ENCODE measurements at regions not wholly inside any gene's neighbourhood (a gene's known extent, or its start where the extent isn't known, plus 50 kb on each side); places are given as distances from the start of the nearest gene placed in this dataset.
A peak's percentile ranks its signal among the peaks of the same experiment; 100 is the strongest.

DNA sequence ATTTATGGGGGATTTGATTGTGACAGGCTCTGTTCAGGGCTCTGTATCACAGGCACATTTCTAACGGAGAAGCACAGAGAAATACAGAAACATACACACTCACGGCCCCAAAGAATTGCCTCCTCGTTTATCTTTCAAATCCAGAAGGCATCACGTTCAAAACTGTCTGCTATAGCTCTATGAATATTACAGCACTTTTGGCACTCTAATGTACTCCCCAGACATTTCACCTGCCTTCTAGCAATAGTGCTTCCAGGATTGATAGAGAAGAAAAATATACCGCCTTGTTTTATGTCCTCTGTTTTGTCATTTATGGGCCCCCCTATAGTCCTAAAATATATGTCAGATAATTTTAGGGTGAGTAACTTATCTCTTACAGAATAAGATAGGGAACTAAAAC is 947.5 kb downstream of the ANKRD7 start:
- TF ChIP-seq, protein P1, sequence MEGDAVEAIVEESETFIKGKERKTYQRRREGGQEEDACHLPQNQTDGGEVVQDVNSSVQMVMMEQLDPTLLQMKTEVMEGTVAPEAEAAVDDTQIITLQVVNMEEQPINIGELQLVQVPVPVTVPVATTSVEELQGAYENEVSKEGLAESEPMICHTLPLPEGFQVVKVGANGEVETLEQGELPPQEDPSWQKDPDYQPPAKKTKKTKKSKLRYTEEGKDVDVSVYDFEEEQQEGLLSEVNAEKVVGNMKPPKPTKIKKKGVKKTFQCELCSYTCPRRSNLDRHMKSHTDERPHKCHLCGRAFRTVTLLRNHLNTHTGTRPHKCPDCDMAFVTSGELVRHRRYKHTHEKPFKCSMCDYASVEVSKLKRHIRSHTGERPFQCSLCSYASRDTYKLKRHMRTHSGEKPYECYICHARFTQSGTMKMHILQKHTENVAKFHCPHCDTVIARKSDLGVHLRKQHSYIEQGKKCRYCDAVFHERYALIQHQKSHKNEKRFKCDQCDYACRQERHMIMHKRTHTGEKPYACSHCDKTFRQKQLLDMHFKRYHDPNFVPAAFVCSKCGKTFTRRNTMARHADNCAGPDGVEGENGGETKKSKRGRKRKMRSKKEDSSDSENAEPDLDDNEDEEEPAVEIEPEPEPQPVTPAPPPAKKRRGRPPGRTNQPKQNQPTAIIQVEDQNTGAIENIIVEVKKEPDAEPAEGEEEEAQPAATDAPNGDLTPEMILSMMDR (IDR thresholded peaks at IDR 0.05), result no peak
- no peaks in the 10 kb centered on the region for H3K36me3 Mint-ChIP-seq (ENCODE audit: unreplicated experiment)
- H3K9me3 Mint-ChIP-seq (ENCODE audit: unreplicated experiment), result peaks cover 10% of the 10 kb centered on the region
- no peak overlapping the region for H3K4me3 Mint-ChIP-seq (ENCODE audit: unreplicated experiment)
- H3K27me3 Mint-ChIP-seq (ENCODE audit: unreplicated experiment), result no peaks in the 10 kb centered on the region
- DNase-seq (ENCODE audit: extremely low spot score, unreplicated experiment), result no peak
- H3K27ac Mint-ChIP-seq (ENCODE audit: unreplicated experiment), result no peak overlapping the region
- H3K4me1 Mint-ChIP-seq (ENCODE audit: unreplicated experiment), result no peaks in the 10 kb centered on the region

DNA sequence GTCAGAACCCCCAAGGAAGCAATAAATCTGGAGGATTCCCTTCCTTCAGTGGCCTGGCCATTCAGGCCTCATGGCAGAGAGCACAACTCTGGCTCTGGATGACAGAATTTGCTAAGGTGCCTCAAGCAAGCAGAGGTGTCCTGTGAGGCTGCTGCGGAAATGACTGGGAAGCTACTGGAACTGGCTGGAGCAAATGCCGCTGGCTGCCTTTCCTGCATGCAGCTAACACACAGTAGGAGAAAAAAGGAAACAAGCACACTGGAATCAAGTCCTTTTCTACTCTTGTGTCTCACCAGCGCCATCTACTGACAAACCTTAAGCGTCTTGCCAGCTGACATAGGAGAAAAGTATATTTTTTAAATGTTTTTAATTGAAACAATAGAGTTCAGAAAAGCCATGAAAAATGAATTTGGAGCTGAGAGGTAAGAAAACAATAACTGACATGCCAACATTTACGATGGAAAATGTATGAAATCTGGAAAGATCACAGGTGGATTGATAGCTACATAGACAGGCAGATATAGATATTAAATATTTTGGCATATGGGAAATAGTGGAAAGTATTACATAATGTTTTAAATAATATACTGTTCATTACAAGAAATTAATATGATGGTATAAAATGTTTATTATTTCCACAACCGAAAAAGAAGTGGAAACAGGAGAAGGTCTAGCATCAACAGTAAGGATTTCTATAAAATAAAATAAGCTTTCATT is 951.6 kb downstream of the ANKRD7 start:
- Mint-ChIP-seq H3K4me3 (ENCODE audit: unreplicated experiment) (no peak overlapping the region), H3K36me3 (ENCODE audit: unreplicated experiment) (no peaks in the 10 kb centered on the region), H3K27ac (ENCODE audit: unreplicated experiment) (no peak overlapping the region), H3K27me3 (ENCODE audit: unreplicated experiment) (no peaks in the 10 kb centered on the region), H3K4me1 (ENCODE audit: unreplicated experiment) (no peaks in the 10 kb centered on the region), H3K9me3 (ENCODE audit: unreplicated experiment) (no peaks in the 10 kb centered on the region)
- TF ChIP-seq, protein P1 (IDR thresholded peaks at IDR 0.05), result peak; percentile 89
- no peak for DNase-seq (ENCODE audit: extremely low spot score, unreplicated experiment)

- DNase-seq (ENCODE audit: extremely low spot score, unreplicated experiment), result no peak
- no peak overlapping the region for H3K27ac Mint-ChIP-seq (ENCODE audit: unreplicated experiment)
- TF ChIP-seq, protein P1 (IDR thresholded peaks at IDR 0.05), result no peak
- no peaks in the 10 kb centered on the region for H3K36me3 Mint-ChIP-seq (ENCODE audit: unreplicated experiment)
- H3K9me3 Mint-ChIP-seq (ENCODE audit: unreplicated experiment), result peaks cover 4% of the 10 kb centered on the region
- H3K4me3 Mint-ChIP-seq (ENCODE audit: unreplicated experiment), result no peak overlapping the region
- H3K4me1 Mint-ChIP-seq (ENCODE audit: unreplicated experiment), result no peaks in the 10 kb centered on the region
- H3K27me3 Mint-ChIP-seq (ENCODE audit: unreplicated experiment), result no peaks in the 10 kb centered on the region
Observed at GRCh38 chr7:119177863-119178262, 953.4 kb downstream of the ANKRD7 start.

DNA sequence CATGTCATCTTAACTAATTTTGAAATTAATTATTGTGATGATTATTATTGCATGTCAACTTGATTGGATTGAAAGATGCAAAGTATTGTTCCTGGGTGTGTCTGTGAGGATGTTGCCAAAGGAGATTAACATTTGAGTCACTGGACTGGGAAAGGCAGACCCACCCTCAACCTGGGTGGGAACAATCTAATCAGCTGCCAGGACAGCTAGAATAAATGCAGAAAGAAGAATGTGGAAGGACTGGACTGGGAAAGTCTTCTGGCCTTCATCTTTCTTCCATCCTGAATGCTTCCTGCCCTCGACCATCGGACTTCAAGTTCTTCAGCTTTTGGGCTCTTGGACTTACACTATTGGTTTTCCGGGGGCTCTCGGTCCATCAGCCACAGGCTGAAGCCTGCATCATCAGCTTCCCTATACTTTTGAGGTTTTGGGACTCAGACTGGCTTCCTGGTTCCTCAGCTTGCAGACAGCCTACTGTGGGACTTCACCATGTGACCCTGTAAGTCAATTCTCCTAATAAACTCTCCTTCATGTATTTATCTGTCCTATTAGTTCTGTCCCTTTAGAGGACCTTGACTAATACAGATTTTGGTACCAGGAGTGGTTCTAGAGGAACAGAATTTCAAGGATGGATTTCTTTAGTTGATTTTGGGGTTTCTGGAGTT is 959.8 kb downstream of the ANKRD7 start:
- TF ChIP-seq, protein P1 (IDR thresholded peaks at IDR 0.05), result no peak
- Mint-ChIP-seq H3K4me3 (ENCODE audit: unreplicated experiment) (no peak overlapping the region), H3K27me3 (ENCODE audit: unreplicated experiment) (no peaks in the 10 kb centered on the region), H3K27ac (ENCODE audit: unreplicated experiment) (no peak overlapping the region), H3K9me3 (ENCODE audit: unreplicated experiment) (peaks cover 6% of the 10 kb centered on the region), H3K4me1 (ENCODE audit: unreplicated experiment) (no peaks in the 10 kb centered on the region), H3K36me3 (ENCODE audit: unreplicated experiment) (no peaks in the 10 kb centered on the region)
- no peak for DNase-seq (ENCODE audit: extremely low spot score, unreplicated experiment)

GRCh38 chr7:119196183-119196582 is 971.7 kb downstream of the ANKRD7 start:
- TF ChIP-seq, protein P1 (IDR thresholded peaks at IDR 0.05), result no peak
- no peak overlapping the region for H3K4me3 Mint-ChIP-seq (ENCODE audit: unreplicated experiment)
- H3K36me3 Mint-ChIP-seq (ENCODE audit: unreplicated experiment), result no peaks in the 10 kb centered on the region
- no peak overlapping the region for H3K27ac Mint-ChIP-seq (ENCODE audit: unreplicated experiment)
- H3K4me1 Mint-ChIP-seq (ENCODE audit: unreplicated experiment), result no peaks in the 10 kb centered on the region
- peaks cover 22% of the 10 kb centered on the region for H3K27me3 Mint-ChIP-seq (ENCODE audit: unreplicated experiment)
- no peaks in the 10 kb centered on the region for H3K9me3 Mint-ChIP-seq (ENCODE audit: unreplicated experiment)
- no peak for DNase-seq (ENCODE audit: extremely low spot score, unreplicated experiment)
